ENCODE measurements at regions not wholly inside any gene's neighbourhood (a gene's known extent, or its start where the extent isn't known, plus 50 kb on each side); places are given as distances from the start of the nearest gene placed in this dataset.
"Not testable (repeated sequence)": the region's sequence is repeated elsewhere in the genome, so short reads cannot be mapped to it uniquely, and the experiment has no call there.

DNA sequence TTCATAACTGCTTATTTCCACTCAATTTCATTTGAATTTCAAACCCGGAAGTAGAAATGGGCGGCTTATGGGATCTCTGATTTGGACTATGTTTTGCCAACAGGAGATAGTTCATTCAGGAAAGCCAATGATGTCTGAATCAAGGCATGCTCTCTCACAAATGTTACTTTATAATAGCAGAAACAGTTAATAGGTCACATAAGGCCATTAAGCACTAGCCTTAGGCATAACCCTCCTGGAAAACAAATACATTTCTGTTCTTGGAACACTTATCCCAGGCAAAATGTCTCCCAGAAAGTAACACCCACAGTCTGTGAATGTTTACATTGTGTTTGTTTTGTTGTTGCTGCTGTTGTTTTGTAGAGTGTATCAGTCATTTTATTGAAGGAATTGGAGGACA lies 1347.2 kb upstream of the PCDH7 start:
- no peaks in the 10 kb centered on the region for H3K4me1 ChIP-seq (ENCODE audit: control insufficient read depth, extremely low read depth, insufficient read depth, low read length)
- H4K20me1 ChIP-seq (ENCODE audit: control insufficient read depth, extremely low read depth, insufficient read depth, low read length), result no peaks in the 10 kb centered on the region
- DNase-seq (ENCODE audit: low read depth in 2 of 2), result no peak
- no peak overlapping the region for H3K4me2 ChIP-seq (ENCODE audit: extremely low read depth, insufficient read depth, low read length)
- no peak overlapping the region for H3K9ac ChIP-seq (ENCODE audit: insufficient read depth, low read length)
- H3K4me3 ChIP-seq (replicated peaks in 1 of 4; ENCODE audit: control extremely low read depth in 1 of 4, insufficient read depth in 1 of 4, low read depth in 3 of 4, low read length in 4 of 4), result no peak overlapping the region
- no peaks in the 10 kb centered on the region for H3K9me3 ChIP-seq (ENCODE audit: control insufficient read depth, insufficient read depth, low read depth, low read length)
- no peaks in the 10 kb centered on the region for H3K79me2 ChIP-seq (ENCODE audit: control insufficient read depth, insufficient read depth, low read length)
- H2AFZ ChIP-seq (ENCODE audit: low read length), result no peak overlapping the region
- TF ChIP-seq, protein P1, sequence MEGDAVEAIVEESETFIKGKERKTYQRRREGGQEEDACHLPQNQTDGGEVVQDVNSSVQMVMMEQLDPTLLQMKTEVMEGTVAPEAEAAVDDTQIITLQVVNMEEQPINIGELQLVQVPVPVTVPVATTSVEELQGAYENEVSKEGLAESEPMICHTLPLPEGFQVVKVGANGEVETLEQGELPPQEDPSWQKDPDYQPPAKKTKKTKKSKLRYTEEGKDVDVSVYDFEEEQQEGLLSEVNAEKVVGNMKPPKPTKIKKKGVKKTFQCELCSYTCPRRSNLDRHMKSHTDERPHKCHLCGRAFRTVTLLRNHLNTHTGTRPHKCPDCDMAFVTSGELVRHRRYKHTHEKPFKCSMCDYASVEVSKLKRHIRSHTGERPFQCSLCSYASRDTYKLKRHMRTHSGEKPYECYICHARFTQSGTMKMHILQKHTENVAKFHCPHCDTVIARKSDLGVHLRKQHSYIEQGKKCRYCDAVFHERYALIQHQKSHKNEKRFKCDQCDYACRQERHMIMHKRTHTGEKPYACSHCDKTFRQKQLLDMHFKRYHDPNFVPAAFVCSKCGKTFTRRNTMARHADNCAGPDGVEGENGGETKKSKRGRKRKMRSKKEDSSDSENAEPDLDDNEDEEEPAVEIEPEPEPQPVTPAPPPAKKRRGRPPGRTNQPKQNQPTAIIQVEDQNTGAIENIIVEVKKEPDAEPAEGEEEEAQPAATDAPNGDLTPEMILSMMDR (conservative IDR thresholded peaks at IDR 0.05 in 1 of 2, IDR thresholded peaks at IDR 0.05 in 1 of 2; ENCODE audit: low read depth in 1 of 2, low read length in 2 of 2), result no peak
- no peaks in the 10 kb centered on the region for H3K36me3 ChIP-seq (ENCODE audit: control insufficient read depth, insufficient read depth, low read length)
- no peak overlapping the region for H3K27ac ChIP-seq (ENCODE audit: insufficient read depth, low read length)
- H3K27me3 ChIP-seq (ENCODE audit: control insufficient read depth, insufficient read depth, low read length), result no peaks in the 10 kb centered on the region

DNA sequence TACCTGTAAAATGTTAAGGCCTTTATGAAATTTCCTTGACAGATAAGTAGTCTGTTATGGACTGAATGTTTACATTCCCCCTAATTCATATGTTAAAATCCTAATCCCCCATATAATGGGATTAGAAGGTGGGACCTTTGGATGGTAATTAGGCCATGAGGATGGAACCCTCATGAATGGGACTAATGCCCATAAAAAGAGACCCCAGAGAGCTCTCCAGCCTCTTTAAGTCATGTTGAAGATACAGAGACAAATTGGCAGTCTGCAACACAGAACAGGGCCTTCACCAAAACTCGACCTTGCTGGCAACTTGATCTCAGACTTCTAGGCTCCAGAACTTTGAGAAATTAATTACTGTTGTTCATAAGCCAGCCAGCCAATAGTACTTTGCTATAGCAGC lies 1344.5 kb upstream of the PCDH7 start:
- H3K27ac ChIP-seq (ENCODE audit: insufficient read depth, low read length), result no peak overlapping the region
- no peak for TF ChIP-seq EZH2 (IDR thresholded peaks at IDR 0.05; ENCODE audit: low read length, missing control alignments)
- TF ChIP-seq, protein P1 (conservative IDR thresholded peaks at IDR 0.05 in 1 of 2, IDR thresholded peaks at IDR 0.05 in 1 of 2; ENCODE audit: low read depth in 1 of 2, low read length in 2 of 2), result no peak
- H3K9ac ChIP-seq (ENCODE audit: insufficient read depth, low read length), result no peak overlapping the region
- no peaks in the 10 kb centered on the region for H3K4me1 ChIP-seq (ENCODE audit: control insufficient read depth, extremely low read depth, insufficient read depth, low read length)
- DNase-seq (ENCODE audit: low read depth in 2 of 2), result no peak
- H2AFZ ChIP-seq (ENCODE audit: low read length), result no peak overlapping the region
- no peaks in the 10 kb centered on the region for H3K9me3 ChIP-seq (ENCODE audit: control insufficient read depth, insufficient read depth, low read depth, low read length)
- H3K36me3 ChIP-seq (ENCODE audit: control insufficient read depth, insufficient read depth, low read length), result no peaks in the 10 kb centered on the region
- no peaks in the 10 kb centered on the region for H3K27me3 ChIP-seq (ENCODE audit: control insufficient read depth, insufficient read depth, low read length)
- H3K4me3 ChIP-seq (replicated peaks in 1 of 4; ENCODE audit: control extremely low read depth in 1 of 4, insufficient read depth in 1 of 4, low read depth in 3 of 4, low read length in 4 of 4), result no peak overlapping the region
- no peak overlapping the region for H3K4me2 ChIP-seq (ENCODE audit: extremely low read depth, insufficient read depth, low read length)
- H4K20me1 ChIP-seq (ENCODE audit: control insufficient read depth, extremely low read depth, insufficient read depth, low read length), result no peaks in the 10 kb centered on the region
- H3K79me2 ChIP-seq (ENCODE audit: control insufficient read depth, insufficient read depth, low read length), result no peaks in the 10 kb centered on the region

DNA sequence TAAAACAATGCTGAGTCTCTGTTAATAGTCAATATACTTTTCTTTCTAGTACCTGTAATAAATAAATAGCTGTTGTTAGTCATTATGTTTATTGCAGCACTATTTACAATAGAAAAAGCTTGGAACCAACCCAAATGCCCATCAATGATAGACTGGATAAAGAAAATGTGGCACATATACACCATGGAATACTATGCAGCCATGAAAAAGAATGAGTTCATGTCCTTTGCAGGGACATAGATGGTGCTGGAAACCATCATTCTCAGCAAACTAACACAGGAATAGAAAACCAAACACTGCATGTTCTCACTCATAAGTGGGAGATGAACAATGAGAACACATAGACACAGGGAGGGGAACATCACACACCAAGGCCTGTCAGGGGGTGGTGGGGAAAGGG lies 1341.9 kb upstream of the PCDH7 start:
- not testable (repeated sequence) for DNase-seq (ENCODE audit: low read depth in 2 of 2); H4K20me1 ChIP-seq (ENCODE audit: control insufficient read depth, extremely low read depth, insufficient read depth, low read length); H3K9me3 ChIP-seq (ENCODE audit: control insufficient read depth, insufficient read depth, low read depth, low read length)

DNA sequence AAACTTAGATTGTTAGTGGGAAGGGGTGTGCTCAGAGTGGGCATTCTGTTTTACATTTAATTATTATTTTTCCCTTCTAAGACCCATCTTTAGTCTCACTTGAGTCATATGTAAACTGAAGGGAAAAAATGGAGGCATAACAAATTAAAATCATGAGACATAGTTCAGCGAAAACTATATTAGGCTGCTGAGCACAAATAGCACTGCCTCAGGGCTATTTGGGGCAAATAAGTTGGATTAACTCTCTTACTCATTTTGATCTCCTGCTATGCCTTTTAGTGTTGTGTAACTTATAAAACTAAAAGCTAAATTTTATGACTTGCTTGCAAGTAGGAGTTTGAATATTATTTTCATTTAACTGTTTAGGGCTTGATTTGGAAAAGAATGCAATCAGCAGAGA lies 1329.2 kb upstream of the PCDH7 start:
- DNase-seq (ENCODE audit: low read depth in 2 of 2), result no peak
- TF ChIP-seq, protein P1 (conservative IDR thresholded peaks at IDR 0.05 in 1 of 2, IDR thresholded peaks at IDR 0.05 in 1 of 2; ENCODE audit: low read depth in 1 of 2, low read length in 2 of 2), result no peak
- no peak for TF ChIP-seq EZH2 (IDR thresholded peaks at IDR 0.05; ENCODE audit: low read length, missing control alignments)
- H3K4me3 ChIP-seq (replicated peaks in 1 of 4; ENCODE audit: control extremely low read depth in 1 of 4, insufficient read depth in 1 of 4, low read depth in 3 of 4, low read length in 4 of 4), result no peak overlapping the region
- no peaks in the 10 kb centered on the region for H3K27me3 ChIP-seq (ENCODE audit: control insufficient read depth, insufficient read depth, low read length)
- H3K9ac ChIP-seq (ENCODE audit: insufficient read depth, low read length), result no peak overlapping the region
- H3K79me2 ChIP-seq (ENCODE audit: control insufficient read depth, insufficient read depth, low read length), result no peaks in the 10 kb centered on the region
- H3K36me3 ChIP-seq (ENCODE audit: control insufficient read depth, insufficient read depth, low read length), result no peaks in the 10 kb centered on the region
- H3K9me3 ChIP-seq (ENCODE audit: control insufficient read depth, insufficient read depth, low read depth, low read length), result no peaks in the 10 kb centered on the region
- no peak overlapping the region for H2AFZ ChIP-seq (ENCODE audit: low read length)
- H3K4me1 ChIP-seq (ENCODE audit: control insufficient read depth, extremely low read depth, insufficient read depth, low read length), result no peaks in the 10 kb centered on the region
- no peak overlapping the region for H3K4me2 ChIP-seq (ENCODE audit: extremely low read depth, insufficient read depth, low read length)
- no peak overlapping the region for H3K27ac ChIP-seq (ENCODE audit: insufficient read depth, low read length)
- H4K20me1 ChIP-seq (ENCODE audit: control insufficient read depth, extremely low read depth, insufficient read depth, low read length), result no peaks in the 10 kb centered on the region

More for the DNA sequence above, 1341.9 kb upstream of the PCDH7 start:
- not testable (repeated sequence) for H3K36me3 ChIP-seq (ENCODE audit: control insufficient read depth, insufficient read depth, low read length); H3K9ac ChIP-seq (ENCODE audit: insufficient read depth, low read length); H3K4me3 ChIP-seq (replicated peaks in 1 of 4; ENCODE audit: control extremely low read depth in 1 of 4, insufficient read depth in 1 of 4, low read depth in 3 of 4, low read length in 4 of 4); H3K27ac ChIP-seq (ENCODE audit: insufficient read depth, low read length); H2AFZ ChIP-seq (ENCODE audit: low read length); H3K79me2 ChIP-seq (ENCODE audit: control insufficient read depth, insufficient read depth, low read length); H3K4me1 ChIP-seq (ENCODE audit: control insufficient read depth, extremely low read depth, insufficient read depth, low read length); H3K27me3 ChIP-seq (ENCODE audit: control insufficient read depth, insufficient read depth, low read length); H3K4me2 ChIP-seq (ENCODE audit: extremely low read depth, insufficient read depth, low read length)

Measured in fibroblast of lung (primary cell).